CD4-positive, alpha-beta memory T cell (primary cell): ENCODE measurements at regions not wholly inside any gene's neighbourhood (a gene's known extent, or its start where the extent isn't known, plus 50 kb on each side); places are given as distances from the start of the nearest gene placed in this dataset.
"Not testable (repeated sequence)": the region's sequence is repeated elsewhere in the genome, so short reads cannot be mapped to it uniquely, and the experiment has no call there.

Experiments used
- CTCF ChIA-PET: fragments of 350-600 bp; sonication (Branson Sonifier 250); formaldehyde crosslinking; loops from one replicate; lab custom pipeline; 2021; ENCODE audit warnings: inconsistent platforms; ENCODE audit not compliant: partially characterized antibody; lab: Charles Lee
- POLR2A ChIA-PET: fragments of 350-600 bp; sonication (Branson Sonifier 250); formaldehyde crosslinking; loops from one replicate; lab custom pipeline; 2021; ENCODE audit not compliant: partially characterized antibody; lab: Charles Lee
- DNase-seq, 5 donors: peaks; one replicate each; pipeline versions ENCODE4 v3.0.0 to v3.0.0-alpha.2; 2020 to 2022; ENCODE audit warnings: mixed read lengths in 1 of 5
- H3K27ac ChIP-seq: one replicate; pipeline ENCODE4 v1.7.0; 2013; ENCODE audit warnings: low read depth, low read length
- H3K27me3 ChIP-seq: 2 replicates; pipeline ENCODE4 v1.7.0; 2013; ENCODE audit warnings: mild to moderate bottlenecking, low read length, moderate library complexity; ENCODE audit not compliant: insufficient read depth
- H3K36me3 ChIP-seq: 2 replicates; pipeline ENCODE4 v1.7.0; 2013; ENCODE audit warnings: mild to moderate bottlenecking, low read length, moderate library complexity; ENCODE audit not compliant: insufficient read depth
- H3K4me1 ChIP-seq: 2 replicates; pipeline ENCODE4 v1.7.0; 2013; ENCODE audit warnings: mild to moderate bottlenecking, low read length, moderate library complexity; ENCODE audit not compliant: insufficient read depth
- H3K4me3 ChIP-seq, 2 donors: one replicate each; pipeline ENCODE4 v1.7.0; 2013; ENCODE audit warnings: low read length in 2 of 2, mild to moderate bottlenecking in 1 of 2
- H3K9me3 ChIP-seq, 2 donors: one replicate each; pipeline ENCODE4 v1.7.0; 2013; ENCODE audit warnings: low read length in 2 of 2, control low read depth in 1 of 2; ENCODE audit not compliant: control insufficient read depth in 1 of 2
- H3K27ac Mint-ChIP-seq, 7 donors: one replicate each; pipeline ENCODE4 v1.8.0; 2020 to 2021; ENCODE audit warnings: mixed read lengths in 7 of 7, mild to moderate bottlenecking in 6 of 7, inconsistent platforms in 3 of 7, moderate library complexity in 3 of 7
- H3K27me3 Mint-ChIP-seq, 2 donors: one replicate each; pipeline ENCODE4 v1.8.0; 2020 to 2021; ENCODE audit warnings: mixed read lengths in 2 of 2
- H3K36me3 Mint-ChIP-seq, 2 donors: one replicate each; pipeline ENCODE4 v1.8.0; 2020 to 2021; ENCODE audit warnings: mixed read lengths in 2 of 2, inconsistent platforms in 1 of 2, mild to moderate bottlenecking in 1 of 2
- H3K4me1 Mint-ChIP-seq, 4 donors: one replicate each; pipeline ENCODE4 v1.8.0; 2020 to 2021; ENCODE audit warnings: mixed read lengths in 4 of 4, mild to moderate bottlenecking in 1 of 4
- H3K4me3 Mint-ChIP-seq, 8 donors: one replicate each; pipeline ENCODE4 v1.8.0; 2020 to 2021; ENCODE audit warnings: mixed read lengths in 8 of 8, mild to moderate bottlenecking in 7 of 8, moderate library complexity in 6 of 8, inconsistent platforms in 3 of 8
- H3K9me3 Mint-ChIP-seq, 8 donors: one replicate each; pipeline ENCODE4 v1.8.0; 2020 to 2021; ENCODE audit warnings: mixed read lengths in 8 of 8, mild to moderate bottlenecking in 5 of 8, inconsistent platforms in 3 of 8, moderate library complexity in 1 of 8
- intact Hi-C: fragments of 100-400 bp; cut with micrococcal nuclease; formaldehyde crosslinking; loops from one replicate; pipeline ENCODE4 v1.15.1; 2023

DNA sequence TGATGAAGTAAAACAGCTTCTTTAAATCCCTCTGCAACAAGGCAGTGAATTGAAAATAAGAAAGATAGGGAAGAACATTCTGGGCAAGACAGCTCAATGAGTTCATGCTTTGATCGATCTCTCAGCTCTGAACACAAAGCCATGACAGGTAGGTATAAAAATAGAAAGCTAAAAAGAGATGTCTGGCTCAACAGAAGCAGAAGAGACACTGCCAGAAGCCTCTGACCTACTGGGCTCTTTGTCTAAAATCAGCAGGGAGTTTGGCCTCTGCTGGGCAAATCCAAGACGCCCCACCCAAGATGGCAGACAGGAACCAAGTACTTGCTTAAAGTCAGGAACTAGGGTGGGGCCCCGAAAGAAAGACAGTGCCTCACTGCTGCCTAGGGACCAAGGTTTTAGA lies 2684.1 kb upstream of the TPTE start:
- CTCF ChIA-PET = not testable (repeated sequence)

GRCh38 chr21:7853426-7853825 lies 2668.0 kb upstream of the TPTE start:
- H3K36me3 ChIP-seq, H3K36me3 Mint-ChIP-seq, H3K9me3 ChIP-seq, H3K27ac Mint-ChIP-seq, H3K4me1 Mint-ChIP-seq, DNase-seq, H3K27me3 Mint-ChIP-seq, H3K4me3 ChIP-seq, H3K27me3 ChIP-seq, CTCF ChIA-PET, intact Hi-C loops, H3K27ac ChIP-seq, H3K9me3 Mint-ChIP-seq, POLR2A ChIA-PET, H3K4me3 Mint-ChIP-seq, H3K4me1 ChIP-seq: not testable (repeated sequence)

More for the DNA sequence above, 2684.1 kb upstream of the TPTE start:
- POLR2A ChIA-PET, H3K27ac ChIP-seq, H3K27ac Mint-ChIP-seq, H3K9me3 ChIP-seq, H3K36me3 ChIP-seq, H3K4me3 Mint-ChIP-seq, intact Hi-C loops, H3K27me3 ChIP-seq, H3K27me3 Mint-ChIP-seq, H3K9me3 Mint-ChIP-seq, H3K36me3 Mint-ChIP-seq, DNase-seq, H3K4me3 ChIP-seq, H3K4me1 Mint-ChIP-seq, H3K4me1 ChIP-seq: not testable (repeated sequence)

GRCh38 chr21:7853836-7854235 lies 2667.5 kb upstream of the TPTE start:
- H3K27ac Mint-ChIP-seq, POLR2A ChIA-PET: not testable (repeated sequence)

More at GRCh38 chr21:7853836-7854235, 2667.5 kb upstream of the TPTE start:
- H3K4me3 Mint-ChIP-seq, H3K4me1 Mint-ChIP-seq, intact Hi-C loops, H3K4me3 ChIP-seq, H3K27ac ChIP-seq, H3K36me3 Mint-ChIP-seq, H3K4me1 ChIP-seq, H3K36me3 ChIP-seq, H3K9me3 ChIP-seq, H3K9me3 Mint-ChIP-seq, H3K27me3 ChIP-seq, DNase-seq, CTCF ChIA-PET, H3K27me3 Mint-ChIP-seq: not testable (repeated sequence)
